Right lung (tissue), 2 donors: ENCODE measurements at regions not wholly inside any gene's neighbourhood (a gene's known extent, or its start where the extent isn't known, plus 50 kb on each side); places are given as distances from the start of the nearest gene placed in this dataset.
"Not testable (repeated sequence)": the region's sequence is repeated elsewhere in the genome, so short reads cannot be mapped to it uniquely, and the experiment has no call there.

ENCODE experiments used
- DNase-seq, 2 donors: peaks; one replicate each; pipeline ENCODE4 v3.0.0-alpha.2; 2013

DNA sequence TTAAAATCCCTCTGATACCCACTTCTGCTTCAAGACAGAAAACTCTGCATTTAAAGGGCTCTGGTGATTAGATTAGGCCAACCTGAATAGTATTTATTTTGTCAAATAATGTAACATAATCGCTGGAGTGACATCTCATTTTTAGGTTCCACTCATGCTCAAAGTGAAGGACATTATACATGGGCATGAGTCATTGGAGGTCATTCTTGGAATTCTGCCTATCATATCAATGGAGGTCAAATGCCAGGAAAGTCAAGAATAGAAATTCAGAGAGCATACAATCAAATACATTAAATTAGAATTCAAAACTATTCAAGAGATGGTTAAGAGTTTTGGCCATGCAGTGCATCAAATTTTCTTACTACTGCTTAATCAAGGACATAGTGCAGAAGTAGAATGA lies 50.8 kb upstream of the PRSS1 start:
- DNase-seq = no peak

GRCh38 chr7:142697270-142697669 lies 52.0 kb upstream of the PRSS1 start:
- peak in 1 of 2 donors; percentile 3 for DNase-seq

DNA sequence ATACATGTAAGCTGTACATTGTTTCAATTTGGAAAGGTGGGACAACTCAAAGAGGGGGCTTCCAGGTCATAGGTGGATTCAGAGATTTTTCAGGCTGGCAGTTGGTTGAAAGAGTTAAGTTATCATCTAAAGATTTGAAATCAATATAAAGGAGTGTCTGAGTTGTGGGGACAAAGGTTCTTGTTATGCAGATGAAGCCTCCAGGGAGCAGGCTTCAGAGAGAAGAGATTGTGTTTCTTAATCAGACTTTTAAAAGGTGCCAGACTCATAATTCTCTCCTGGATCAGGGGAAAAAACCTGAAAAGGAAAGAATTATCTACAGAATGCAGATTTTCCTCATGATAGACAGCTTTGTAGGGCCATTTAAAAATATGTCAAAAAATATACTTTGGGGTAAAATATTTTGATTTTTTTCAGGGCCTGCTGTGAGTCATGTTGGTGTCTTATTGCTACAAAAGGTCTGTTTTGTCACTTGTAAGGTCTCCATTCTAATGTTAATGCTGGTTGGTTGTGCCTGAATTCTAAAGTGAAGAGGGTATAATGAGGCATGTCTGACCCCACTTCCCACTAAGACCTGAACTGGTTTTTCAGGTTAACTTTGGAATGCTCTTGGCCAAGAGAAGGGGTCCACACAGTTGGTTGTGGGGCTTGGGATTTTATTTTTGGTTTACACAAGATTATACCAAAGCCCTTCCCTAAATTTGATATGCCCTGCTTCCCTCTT lies 52.7 kb upstream of the PRSS1 start:
- DNase-seq = no peak

DNA sequence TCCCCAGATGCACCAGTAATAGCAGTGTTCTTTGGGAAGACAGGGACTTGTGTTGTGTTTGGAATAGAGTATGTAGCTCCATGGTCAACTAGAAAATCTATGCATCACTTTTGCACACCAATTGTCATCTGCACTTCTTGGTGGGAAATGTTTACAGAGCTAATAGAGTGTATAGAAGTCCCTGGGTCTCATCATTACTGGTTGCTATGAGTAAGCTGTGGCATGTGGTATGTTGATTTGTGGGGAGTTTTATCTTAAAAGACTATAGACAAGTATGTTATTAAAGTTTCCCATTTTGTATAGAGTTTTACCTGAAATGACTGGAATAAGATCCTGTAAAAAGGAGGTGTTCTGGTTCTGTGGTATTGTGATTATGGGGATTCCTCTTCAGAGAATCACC lies 55.4 kb upstream of the PRSS1 start:
- no peak for DNase-seq

DNA sequence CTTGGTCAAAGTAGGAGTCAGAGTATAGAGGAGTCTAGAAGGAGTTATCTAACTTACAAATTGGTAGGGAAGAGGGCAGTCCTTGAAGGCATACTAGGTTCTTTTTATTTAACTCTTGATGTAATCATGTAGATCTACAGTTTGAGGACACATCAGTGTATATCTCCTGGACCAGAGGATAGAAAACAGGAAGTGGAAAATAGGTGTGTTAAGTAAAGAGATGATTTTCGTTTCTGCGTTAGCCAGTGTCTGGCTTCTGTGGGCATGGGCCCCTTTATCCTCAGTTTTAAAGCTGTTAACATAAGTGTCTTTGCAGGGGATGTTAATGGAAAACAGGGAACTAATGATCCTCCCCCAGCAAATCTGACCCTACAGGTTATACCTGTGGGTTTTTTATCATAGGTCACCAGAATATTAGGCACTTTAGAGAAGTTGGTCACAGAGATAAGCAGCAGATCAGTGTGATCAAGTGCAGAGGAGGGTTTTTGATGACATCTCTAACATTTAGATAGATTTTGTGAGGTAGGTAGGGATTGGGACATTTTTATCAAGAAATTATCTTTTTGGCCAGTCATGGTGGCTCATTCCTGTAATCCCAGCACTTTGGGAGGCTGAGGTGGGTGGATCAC lies 58.6 kb upstream of the PRSS1 start:
- DNase-seq = no peak

DNA sequence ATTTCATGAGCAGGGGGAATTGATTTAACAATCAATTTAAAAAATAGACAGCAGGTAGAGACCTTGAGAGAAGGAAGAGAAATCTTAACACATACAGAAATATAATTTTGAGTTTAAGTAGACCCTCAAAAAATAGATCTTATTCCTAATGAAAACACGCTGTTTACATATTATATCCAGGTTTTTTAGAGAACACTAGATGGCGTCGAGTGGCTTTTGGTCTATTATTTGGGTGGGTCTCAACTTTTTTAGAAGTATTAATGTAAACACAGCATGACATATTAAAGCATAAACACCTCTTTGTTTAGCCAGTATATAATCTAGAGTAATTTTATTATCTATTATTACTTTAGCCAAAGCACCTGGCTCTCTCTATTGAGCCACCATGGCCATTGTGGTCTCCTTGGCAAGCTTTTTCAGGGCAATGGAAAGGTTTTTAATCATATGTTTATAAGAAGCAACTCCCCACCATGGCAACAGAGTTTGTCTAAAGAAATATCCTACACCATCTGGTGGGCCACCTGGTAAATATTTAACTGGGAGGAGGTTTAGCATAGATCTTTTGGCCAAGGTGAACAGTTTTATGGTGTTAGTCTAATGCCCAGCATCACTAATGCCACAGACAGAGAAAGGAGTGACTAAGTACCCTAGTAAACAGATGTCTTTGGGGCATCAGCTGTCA lies 59.7 kb upstream of the PRSS1 start:
- no peak for DNase-seq

GRCh38 chr7:142685877-142686508 lies 63.3 kb upstream of the PRSS1 start:
- no peak for DNase-seq

- DNase-seq = no peak
Measured at GRCh38 chr7:142681314-142682092, 67.8 kb upstream of the PRSS1 start.

DNA sequence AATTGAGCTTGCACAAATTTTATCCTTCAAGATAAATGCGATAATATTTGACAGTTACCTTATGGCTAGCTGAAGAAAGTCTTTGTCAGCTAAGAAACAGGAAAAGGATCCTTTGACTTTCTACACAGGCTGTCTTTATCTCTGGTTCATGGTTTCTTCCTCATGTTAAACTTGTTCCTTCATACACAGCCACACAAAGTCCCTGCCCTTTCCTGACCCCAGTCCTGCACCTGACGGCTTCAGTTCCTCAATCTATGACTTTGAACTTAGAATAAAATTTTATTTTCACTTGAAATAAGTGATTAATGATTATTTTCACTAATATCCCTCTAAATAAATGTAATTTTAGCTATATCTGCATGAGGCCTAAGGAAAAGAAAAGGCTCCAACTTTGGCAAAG lies 77.8 kb upstream of the PRSS1 start:
- DNase-seq = no peak

DNA sequence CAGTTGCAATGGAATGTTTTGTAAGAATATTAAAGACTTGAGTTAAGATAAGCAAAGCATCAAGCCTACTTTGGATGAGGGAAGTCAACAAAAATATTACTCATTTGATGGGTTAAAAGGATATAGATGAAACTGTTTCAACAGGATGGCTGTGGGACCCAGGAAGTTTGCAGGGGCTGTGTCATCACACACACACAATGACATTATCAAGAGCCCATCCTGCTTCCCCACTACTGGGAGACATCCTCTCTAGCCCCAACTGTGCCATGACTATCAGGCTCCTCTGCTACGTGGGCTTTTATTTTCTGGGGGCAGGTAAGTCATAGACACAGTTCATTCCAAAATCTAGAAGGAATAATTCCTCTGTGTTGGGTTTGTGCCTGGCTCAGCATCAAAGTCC lies 78.8 kb upstream of the PRSS1 start:
- no peak for DNase-seq

- no peak for DNase-seq
Measured at GRCh38 chr7:142669074-142669654, 80.1 kb upstream of the PRSS1 start.

DNA sequence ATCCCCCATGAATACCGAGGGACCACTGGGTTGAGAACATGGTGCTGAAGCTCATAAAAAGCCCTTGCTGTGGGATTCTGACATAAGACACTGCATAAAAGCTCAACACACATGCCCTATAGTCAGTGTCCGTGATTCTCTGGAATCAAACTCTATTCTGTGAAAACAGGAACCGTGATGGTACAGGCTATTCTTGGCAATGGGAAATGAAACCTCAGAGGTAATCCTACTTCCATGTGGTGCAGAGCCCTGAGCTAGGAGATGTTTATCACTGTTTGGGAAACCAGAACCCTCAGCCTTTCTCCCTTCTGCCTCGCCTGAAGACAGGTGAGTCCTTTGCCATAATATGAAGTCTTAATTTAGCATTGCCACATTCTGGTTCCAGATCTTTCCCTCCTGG lies 80.8 kb upstream of the PRSS1 start:
- no peak for DNase-seq

DNA sequence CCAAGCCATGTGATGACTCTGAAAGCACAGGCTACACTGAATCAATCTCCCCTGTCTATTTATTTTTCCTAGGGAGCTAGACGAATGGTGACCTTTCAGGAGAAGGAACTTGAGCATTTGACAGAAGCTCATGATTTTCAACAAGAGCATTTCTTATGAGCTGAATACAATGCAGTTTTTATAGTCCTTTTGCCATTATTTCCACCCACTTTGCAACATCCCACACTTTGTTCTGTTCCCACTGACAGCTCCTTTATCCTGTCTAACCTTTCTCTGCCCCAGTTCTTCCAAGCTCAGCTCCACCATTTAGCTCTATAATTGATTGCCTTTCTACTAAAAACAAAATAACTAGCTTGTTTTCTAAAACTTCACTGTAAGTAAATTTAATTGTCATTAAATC lies 91.9 kb upstream of the PRSS1 start:
- DNase-seq = no peak

GRCh38 chr7:142654398-142654797 lies 94.9 kb upstream of the PRSS1 start:
- no peak for DNase-seq

DNA sequence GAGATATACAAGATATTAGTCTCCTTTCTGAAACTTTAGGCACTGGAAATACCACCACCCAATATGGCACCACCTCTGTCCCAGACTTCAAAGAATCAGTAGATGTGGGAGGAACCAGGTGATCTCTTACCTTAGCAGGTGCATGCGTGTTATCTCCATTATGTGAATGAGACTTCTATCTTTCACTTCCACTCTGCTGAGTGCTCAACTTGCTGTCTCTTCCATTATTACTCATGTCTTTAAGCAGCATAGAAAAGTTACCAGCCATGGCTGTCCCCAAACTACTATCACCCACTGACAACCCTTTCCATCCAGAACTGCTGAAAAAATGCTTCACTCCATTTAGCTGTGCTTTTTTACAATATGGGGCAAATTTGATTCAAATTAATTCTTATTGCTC lies 101.5 kb upstream of the PRSS1 start:
- DNase-seq = no peak

DNA sequence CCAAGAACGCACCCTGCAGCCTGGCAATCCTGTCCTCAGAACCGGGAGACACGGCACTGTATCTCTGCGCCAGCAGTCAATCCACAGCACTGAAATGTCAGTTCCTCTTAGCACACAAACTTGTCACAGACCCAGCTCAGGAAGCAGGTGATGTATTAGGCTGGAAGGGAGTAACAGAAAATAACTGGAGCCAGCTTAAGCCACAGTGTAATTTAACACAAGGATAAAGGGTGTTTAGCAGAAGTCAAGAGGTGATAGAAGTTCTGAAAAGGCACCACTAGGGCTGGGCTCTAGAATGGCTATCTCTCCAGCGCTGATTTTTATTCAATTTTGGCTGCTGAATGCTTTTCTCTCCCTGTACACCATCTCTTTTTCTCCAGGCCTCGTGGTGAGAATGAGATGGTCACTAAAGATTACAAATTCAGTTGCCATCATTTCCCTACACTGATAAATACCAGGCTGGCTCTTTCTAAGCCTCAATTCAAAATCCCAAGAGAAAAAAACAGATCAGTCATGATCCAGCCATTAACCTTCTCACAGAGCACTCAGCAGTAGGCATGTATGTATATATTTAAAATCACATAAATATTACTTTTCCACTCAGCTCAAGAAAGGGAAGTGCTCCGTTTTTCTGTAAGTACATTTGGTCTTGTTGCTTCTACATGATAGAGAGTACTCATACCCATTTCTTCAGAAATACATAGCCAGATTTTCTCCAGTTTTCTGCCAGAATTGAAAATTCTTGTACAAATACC lies 102.7 kb upstream of the PRSS1 start:
- DNase-seq = no peak

- no peak for DNase-seq
Measured at GRCh38 chr7:142645777-142646176, 103.5 kb upstream of the PRSS1 start.

DNA sequence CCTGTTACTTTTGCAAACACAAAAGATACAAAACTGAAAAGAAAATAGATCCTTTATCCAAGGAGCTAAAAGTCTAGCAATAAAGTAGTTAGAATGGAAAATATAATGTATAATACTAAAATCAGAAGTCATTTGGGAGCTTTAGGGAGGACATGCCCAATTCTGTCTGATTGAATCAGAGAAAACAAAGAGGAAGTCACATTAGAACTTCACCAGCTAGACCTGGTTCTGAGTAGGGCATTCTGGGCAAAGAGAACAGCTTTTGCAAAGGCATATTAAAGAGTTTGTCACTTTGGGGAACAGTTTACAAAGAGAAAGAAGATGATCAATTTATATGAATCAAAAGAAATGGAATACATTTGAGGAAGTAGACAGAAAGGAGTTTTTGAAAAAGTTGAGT lies 107.0 kb upstream of the PRSS1 start:
- no peak for DNase-seq

DNA sequence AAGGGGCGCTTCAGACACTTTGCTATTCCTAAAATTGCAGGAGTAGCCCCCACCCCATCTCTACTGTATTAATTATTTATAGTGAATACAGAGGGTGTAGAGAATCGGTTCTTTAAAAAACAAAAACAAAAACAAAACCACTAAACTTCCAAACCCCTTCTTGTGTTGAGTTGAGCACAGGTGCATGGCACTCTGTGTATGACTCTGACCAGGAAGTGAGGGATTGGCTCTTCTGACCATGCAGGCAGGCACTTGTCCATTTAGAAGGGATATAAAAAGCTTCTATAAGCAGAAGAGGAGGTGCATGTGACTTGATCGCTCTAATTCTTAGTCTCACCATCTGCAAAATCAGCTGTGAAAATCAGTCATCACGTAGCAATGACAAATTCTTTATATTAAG lies 108.0 kb upstream of the PRSS1 start:
- DNase-seq = not testable (repeated sequence)

DNA sequence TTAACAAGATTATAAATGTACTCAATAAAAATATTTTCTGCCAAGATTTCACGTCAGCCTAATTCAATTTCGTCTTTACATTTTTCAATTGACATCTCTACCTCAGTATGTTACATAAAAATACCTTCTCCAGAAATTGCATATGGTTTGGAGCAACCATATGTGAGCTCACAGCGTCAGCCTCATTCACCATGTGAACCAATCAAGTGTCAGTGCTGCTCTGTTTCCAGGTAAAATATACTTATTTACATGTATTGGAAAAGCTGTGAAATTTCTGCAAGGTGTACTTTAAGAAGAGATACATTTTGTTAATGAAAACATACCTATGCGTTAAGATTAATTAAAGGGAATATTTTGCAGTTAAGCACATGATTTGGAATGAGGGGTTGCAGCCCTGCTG lies 110.7 kb upstream of the PRSS1 start:
- no peak for DNase-seq

DNA sequence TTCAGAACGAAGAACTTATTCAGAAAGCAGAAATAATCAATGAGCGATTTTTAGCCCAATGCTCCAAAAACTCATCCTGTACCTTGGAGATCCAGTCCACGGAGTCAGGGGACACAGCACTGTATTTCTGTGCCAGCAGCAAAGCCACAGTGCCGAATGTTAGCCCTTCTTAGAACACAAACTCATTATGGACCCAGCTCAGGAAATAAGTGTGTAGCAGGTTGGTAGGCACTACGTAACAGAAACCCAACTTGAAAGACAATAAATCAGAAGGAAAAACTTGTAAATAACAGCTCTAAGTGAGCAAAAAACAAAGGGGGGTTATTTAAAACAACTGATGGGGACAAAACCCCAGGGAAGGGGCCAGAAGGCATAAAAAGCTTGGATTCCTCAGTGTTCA lies 112.0 kb upstream of the PRSS1 start:
- no peak for DNase-seq
